GM18502 (cell line): ENCODE measurements at regions not wholly inside any gene's neighbourhood (a gene's known extent, or its start where the extent isn't known, plus 50 kb on each side); places are given as distances from the start of the nearest gene placed in this dataset.

ENCODE experiments used
- ATAC-seq: cut with Tn5 transposase; IDR thresholded peaks from one replicate; pipeline ENCODE4 v1.9.1; 2021; ENCODE audit warnings: mild to moderate bottlenecking; ENCODE audit not compliant: unreplicated experiment, poor library complexity

GRCh38 chr12:115763982-115764621, 513.4 kb downstream of the MED13L start:
- no peak for ATAC-seq

GRCh38 chr12:115763376-115763775, 514.1 kb downstream of the MED13L start:
- ATAC-seq: no peak

- ATAC-seq: no peak
These were observed 514.6 kb downstream of the MED13L start for GRCh38 chr12:115762936-115763335.

GRCh38 chr12:115761784-115762183, 515.7 kb downstream of the MED13L start:
- no peak for ATAC-seq

- ATAC-seq: no peak
These were observed 517.3 kb downstream of the MED13L start for GRCh38 chr12:115760231-115760630.

- no peak for ATAC-seq
These were observed 518.4 kb downstream of the MED13L start for GRCh38 chr12:115758877-115759620.

- no peak for ATAC-seq
These were observed 519.3 kb downstream of the MED13L start for GRCh38 chr12:115758183-115758582.

- ATAC-seq: no peak
These were observed 520.7 kb downstream of the MED13L start for GRCh38 chr12:115756804-115757203.

GRCh38 chr12:115756271-115756670, 521.2 kb downstream of the MED13L start:
- no peak for ATAC-seq

- ATAC-seq: no peak
These were observed 521.8 kb downstream of the MED13L start for GRCh38 chr12:115755725-115756085.

- ATAC-seq: no peak
These were observed 522.3 kb downstream of the MED13L start for GRCh38 chr12:115755061-115755724.

GRCh38 chr12:115752913-115753726, 524.4 kb downstream of the MED13L start:
- ATAC-seq: no peak

GRCh38 chr12:115752156-115752555, 525.3 kb downstream of the MED13L start:
- ATAC-seq: no peak

- no peak for ATAC-seq
These were observed 527.2 kb downstream of the MED13L start for GRCh38 chr12:115750340-115750739.

GRCh38 chr12:115749071-115749841, 528.2 kb downstream of the MED13L start:
- no peak for ATAC-seq

GRCh38 chr12:115740586-115741155, 536.8 kb downstream of the MED13L start:
- no peak for ATAC-seq

GRCh38 chr12:115737895-115738294, 539.6 kb downstream of the MED13L start:
- ATAC-seq: no peak

GRCh38 chr12:115736360-115736759, 541.1 kb downstream of the MED13L start:
- ATAC-seq: no peak

GRCh38 chr12:115730975-115731541, 546.4 kb downstream of the MED13L start:
- no peak for ATAC-seq
